ENCODE measurements at regions not wholly inside any gene's neighbourhood (a gene's known extent, or its start where the extent isn't known, plus 50 kb on each side); places are given as distances from the start of the nearest gene placed in this dataset.
"Not testable (repeated sequence)": the region's sequence is repeated elsewhere in the genome, so short reads cannot be mapped to it uniquely, and the experiment has no call there.

- no peak for DNase-seq (ENCODE audit: low read depth, low spot score)
Measured at GRCh38 chr1:4476394-4476793, 178.0 kb upstream of the AJAP1 start.

DNA sequence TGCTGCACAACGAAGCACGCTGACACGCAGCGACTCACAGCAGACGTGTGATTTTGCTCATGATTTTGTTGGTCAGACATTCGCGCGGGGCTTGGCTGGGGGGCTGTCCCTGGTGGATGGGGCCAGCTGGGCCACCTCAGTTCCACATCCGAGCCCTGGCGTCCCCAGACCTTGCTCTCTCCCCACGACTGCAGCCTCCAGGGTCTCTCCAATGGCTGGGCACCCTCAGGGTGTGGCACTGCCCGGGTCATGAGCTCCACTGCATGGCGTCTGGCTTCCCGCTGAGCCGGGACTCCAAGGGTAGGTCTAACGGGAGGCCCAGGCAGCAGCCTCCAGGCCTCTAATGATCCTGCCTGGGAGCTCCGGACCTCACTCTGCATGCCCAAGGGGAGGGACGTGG is 173.0 kb upstream of the AJAP1 start:
- no peak for DNase-seq (ENCODE audit: low read depth, low spot score)

- DNase-seq (ENCODE audit: low read depth, low spot score): no peak
Measured at GRCh38 chr1:4482526-4482925, 171.9 kb upstream of the AJAP1 start.

DNA sequence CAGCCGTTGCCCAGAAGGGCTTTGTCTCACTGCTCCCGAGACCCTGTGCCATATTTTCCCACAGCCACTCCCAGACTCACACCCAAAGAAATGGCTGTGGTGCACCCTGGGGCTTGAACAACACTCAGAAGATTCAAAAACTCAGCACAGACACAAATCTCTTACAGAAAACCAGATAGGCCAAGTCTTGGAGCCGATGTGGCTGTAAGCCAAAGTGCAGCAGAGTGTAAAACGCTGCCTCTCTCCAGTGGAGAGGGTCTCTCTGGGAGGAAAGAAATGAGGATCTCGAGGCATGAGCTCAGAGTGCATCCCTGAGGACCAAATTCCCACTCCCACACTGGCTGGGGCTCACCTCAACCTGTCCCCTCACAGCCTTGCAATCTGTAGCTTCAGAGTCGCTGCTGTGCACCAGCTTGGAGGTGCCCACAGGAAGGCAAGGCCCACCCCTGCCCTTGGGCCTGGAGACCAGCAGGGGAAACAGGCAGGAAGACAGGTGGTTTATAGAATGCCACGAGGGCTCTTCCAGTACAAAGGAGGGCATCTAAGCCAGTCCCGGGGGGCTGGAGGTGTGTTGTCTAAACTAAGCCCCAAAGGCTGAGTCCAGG is 171.3 kb upstream of the AJAP1 start:
- no peak for DNase-seq (ENCODE audit: low read depth, low spot score)

- DNase-seq (ENCODE audit: low read depth, low spot score): no peak
Measured at GRCh38 chr1:4485398-4485797, 169.0 kb upstream of the AJAP1 start.

DNA sequence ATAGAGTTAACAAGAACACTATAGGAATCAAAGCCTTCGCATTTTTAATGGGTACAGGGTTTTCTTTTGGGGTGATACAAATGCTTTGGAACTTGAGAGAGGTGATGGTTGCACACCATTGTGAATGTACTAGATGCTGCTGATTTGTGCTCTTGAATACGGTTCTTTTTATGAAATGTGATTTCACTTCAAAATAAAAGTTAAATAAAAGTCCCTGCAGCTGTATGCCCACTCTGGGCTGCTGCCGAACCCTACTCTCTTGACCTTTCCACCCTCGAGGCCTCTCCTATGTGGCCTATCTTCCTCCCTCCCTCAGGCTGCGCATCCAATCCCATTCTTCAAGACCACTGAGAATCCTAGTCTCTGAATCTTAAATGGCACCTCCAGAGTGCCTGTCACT is 168.5 kb upstream of the AJAP1 start:
- DNase-seq (ENCODE audit: low read depth, low spot score): no peak

- DNase-seq (ENCODE audit: low read depth, low spot score): no peak
Measured at GRCh38 chr1:4486408-4487120, 167.8 kb upstream of the AJAP1 start.

GRCh38 chr1:4488018-4488417 is 166.4 kb upstream of the AJAP1 start:
- no peak for DNase-seq (ENCODE audit: low read depth, low spot score)

GRCh38 chr1:4489486-4489885 is 164.9 kb upstream of the AJAP1 start:
- DNase-seq (ENCODE audit: low read depth, low spot score): no peak

- DNase-seq (ENCODE audit: low read depth, low spot score): not testable (repeated sequence)
Measured at GRCh38 chr1:4489992-4490391, 164.4 kb upstream of the AJAP1 start.

DNA sequence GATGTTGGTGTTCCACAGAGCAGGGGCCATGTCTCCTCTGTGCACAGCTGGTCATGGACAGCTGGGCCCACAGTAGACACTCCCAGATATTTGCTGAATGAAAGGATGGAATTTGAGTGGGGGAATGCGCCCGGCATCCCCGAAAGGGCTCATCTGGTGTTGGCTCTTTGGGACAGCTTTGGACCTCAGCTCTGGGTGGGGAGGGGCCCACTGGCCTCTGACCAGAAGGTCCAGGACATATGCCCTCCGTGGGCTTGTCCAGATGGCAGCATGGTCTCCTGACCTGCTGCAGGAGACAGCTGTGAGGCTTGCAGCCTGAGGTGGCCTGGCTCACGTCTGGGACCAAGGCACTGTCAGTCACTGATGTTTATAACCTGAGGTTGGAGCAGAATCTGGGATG is 160.4 kb upstream of the AJAP1 start:
- DNase-seq (ENCODE audit: low read depth, low spot score): no peak

DNA sequence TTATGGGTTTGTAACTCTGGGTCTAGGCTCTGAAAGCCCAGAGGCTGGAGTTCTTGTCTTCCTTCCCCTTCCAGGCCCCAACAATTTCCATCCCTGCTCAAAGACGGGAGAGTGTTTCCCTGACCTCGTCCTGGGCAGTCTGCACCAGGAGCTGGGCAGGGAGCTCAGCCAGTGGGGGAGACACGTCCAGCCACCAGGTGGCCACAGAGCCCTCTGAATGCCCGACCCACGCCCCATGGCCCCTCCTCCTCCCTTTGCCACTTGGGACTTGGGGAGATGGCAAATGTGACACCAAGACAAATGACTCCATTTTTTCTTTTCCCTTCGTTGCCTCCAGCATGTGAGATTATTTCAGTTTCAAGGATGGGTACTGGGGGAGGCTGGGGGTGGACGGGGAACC is 159.9 kb upstream of the AJAP1 start:
- no peak for DNase-seq (ENCODE audit: low read depth, low spot score)

GRCh38 chr1:4495809-4496208 is 158.6 kb upstream of the AJAP1 start:
- no peak for DNase-seq (ENCODE audit: low read depth, low spot score)

- DNase-seq (ENCODE audit: low read depth, low spot score): no peak
Measured at GRCh38 chr1:4500441-4500840, 154.0 kb upstream of the AJAP1 start.

DNA sequence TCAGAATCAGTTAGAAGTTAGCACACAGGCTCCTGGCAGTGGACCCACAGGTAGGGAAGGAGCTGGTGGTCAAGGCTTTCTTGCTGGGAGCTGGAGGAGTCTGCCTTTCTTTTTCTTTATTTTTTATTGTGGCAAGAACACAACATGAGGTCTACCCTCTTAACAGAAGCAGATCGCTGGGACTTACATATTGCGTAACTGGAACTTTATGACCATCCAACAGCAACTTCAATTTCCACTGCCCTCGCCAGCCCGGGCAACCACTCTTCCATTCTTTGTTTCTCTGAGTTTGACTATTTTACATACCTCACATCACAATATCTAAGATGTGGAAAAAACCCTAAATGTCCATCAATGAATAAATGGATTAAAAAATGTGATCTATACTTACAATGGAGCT is 147.8 kb upstream of the AJAP1 start:
- no peak for DNase-seq (ENCODE audit: low read depth, low spot score)

GRCh38 chr1:4509206-4509605 is 145.2 kb upstream of the AJAP1 start:
- DNase-seq (ENCODE audit: low read depth, low spot score): no peak

DNA sequence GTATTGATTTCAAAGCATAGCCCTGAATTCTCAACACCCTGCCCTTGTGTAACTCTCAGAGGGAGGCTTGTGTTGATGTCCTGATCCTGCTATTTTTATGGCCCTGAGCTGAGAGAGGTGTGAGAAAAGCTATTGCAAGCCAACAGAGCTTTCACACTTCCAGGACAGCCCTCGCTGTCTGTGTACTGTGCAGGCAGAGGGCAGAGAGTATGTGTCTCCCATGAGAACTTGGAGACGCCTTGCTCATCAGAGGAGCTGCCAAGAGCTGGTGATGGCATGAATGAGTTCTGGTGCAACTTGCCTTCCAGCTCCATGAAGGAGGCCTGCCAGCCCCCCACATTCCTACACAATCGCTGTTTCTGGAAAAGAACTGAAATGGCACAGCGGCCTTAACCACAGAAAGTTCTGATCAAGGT is 144.1 kb upstream of the AJAP1 start:
- DNase-seq (ENCODE audit: low read depth, low spot score): no peak

- no peak for DNase-seq (ENCODE audit: low read depth, low spot score)
Measured at GRCh38 chr1:4511374-4511773, 143.0 kb upstream of the AJAP1 start.

- no peak for DNase-seq (ENCODE audit: low read depth, low spot score)
Measured at GRCh38 chr1:4512636-4513035, 141.8 kb upstream of the AJAP1 start.

- no peak for DNase-seq (ENCODE audit: low read depth, low spot score)
Measured at GRCh38 chr1:4513685-4514084, 140.7 kb upstream of the AJAP1 start.

DNA sequence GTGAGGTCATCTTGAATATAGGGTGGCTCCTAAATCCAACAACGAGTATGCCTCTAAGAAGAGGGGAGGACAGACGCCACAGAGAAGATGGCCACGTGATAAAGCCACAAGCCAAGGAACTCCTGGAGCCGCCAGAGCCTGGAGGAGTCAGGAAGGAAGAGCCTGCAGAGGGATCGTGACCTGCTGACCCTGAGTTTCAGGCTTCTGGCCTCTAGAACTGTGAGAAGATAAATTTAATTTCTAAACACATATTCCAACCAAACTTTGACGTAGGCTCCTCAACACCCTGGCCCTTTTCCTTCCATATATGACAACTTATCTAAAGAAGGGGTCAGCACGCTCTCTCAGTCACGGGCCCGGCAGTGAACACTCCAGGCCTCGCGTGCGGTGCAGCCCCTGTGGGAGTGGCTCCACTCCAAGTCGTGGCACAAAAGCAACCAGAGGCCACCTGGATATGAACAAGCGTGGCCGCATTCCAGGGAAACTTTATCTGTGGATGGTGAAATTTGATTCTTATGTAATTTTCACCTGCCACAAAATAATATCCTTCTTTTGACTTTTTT is 138.6 kb upstream of the AJAP1 start:
- no peak for DNase-seq (ENCODE audit: low read depth, low spot score)

DNA sequence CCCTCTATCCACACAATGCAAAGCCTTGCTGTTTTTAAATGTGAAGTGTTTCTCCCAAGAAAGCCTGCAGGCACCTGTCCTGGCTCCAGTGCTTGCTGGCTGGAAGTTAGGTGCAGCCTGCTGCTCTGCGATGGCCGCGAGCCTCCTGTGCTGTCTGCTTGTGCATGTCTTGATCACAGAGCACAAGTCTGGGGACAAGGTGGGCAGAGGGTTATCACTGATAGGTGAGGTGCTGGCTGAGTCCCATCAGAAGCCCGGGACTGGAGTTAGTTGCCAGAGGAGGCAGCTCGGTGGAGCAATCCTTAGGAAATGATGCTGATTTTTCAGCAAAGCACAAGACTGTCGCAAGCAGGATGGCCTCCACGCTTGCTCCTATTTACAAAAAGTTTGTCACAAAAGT is 137.8 kb upstream of the AJAP1 start:
- no peak for DNase-seq (ENCODE audit: low read depth, low spot score)

DNA sequence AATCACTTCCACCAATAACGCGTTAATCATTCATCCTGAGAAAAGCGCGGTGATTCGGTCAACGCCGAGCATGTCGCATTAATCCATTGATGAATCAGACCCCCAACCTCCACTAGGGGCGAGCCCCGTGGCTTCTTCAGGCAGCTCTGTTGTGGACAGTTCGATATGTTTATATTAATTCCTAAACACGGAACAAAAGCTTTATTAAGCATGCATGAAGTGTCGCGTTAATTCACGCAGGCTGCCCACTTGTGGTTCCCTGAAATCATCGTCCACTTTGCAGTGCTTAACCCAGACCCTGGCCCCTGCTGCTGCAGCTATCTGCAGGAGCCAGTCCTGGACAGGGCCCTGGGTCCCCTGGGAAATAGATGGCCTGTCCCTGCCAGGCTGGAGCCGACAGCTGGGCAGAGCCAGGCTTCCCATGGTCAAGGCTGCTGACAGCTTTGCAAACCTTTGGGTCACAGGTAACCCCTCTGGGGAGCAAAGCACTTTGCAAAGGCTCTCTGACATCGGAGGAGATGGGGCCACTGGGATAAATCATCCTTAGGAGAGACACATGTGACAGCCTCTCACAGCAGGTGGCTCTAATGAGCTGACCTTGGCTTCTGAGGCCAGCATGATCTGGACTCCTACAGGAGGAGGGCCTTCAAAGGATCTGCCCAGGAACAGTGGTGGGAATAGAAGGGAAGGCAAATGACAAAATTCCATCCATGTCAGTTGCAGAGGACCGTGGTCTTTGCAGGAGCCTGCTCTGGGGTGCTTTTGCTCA is 137.0 kb upstream of the AJAP1 start:
- DNase-seq (ENCODE audit: low read depth, low spot score): no peak

Measured in activated naive CD8-positive, alpha-beta T cell treated with anti-CD3 and anti-CD28 coated beads, Interleukin-2, amount 50 U/mL, for 16 hours (primary cell).